ENCODE measurements at regions not wholly inside any gene's neighbourhood (a gene's known extent, or its start where the extent isn't known, plus 50 kb on each side); places are given as distances from the start of the nearest gene placed in this dataset.

- in situ Hi-C loops (cut with HindIII; ENCODE audit: low sequenced_read_pairs) = no loop called here
These were observed 77.6 kb upstream of the MOCS1 start for GRCh38 chr6:40011844-40012243.

- in situ Hi-C loops (cut with HindIII; ENCODE audit: low sequenced_read_pairs) = no loop called here
These were observed 66.8 kb upstream of the MOCS1 start for GRCh38 chr6:40000964-40001515.

- in situ Hi-C loops (cut with HindIII; ENCODE audit: low sequenced_read_pairs) = no loop called here
These were observed 65.0 kb upstream of the MOCS1 start for GRCh38 chr6:39999006-39999867.

GRCh38 chr6:39998126-39998525 lies 63.9 kb upstream of the MOCS1 start:
- in situ Hi-C loops (cut with HindIII; ENCODE audit: low sequenced_read_pairs) = no loop called here

GRCh38 chr6:39997101-39997635 lies 62.9 kb upstream of the MOCS1 start:
- in situ Hi-C loops (cut with HindIII; ENCODE audit: low sequenced_read_pairs) = no loop called here

- in situ Hi-C loops (cut with HindIII; ENCODE audit: low sequenced_read_pairs) = no loop called here
These were observed 61.4 kb upstream of the MOCS1 start for GRCh38 chr6:39995633-39996032.

- in situ Hi-C loops (cut with HindIII; ENCODE audit: low sequenced_read_pairs) = no loop called here
These were observed 58.8 kb upstream of the MOCS1 start for GRCh38 chr6:39992861-39993622.

All from DLD1 (cell line).